Spinal cord (tissue), 9 donors: ENCODE measurements at regions not wholly inside any gene's neighbourhood (a gene's known extent, or its start where the extent isn't known, plus 50 kb on each side); places are given as distances from the start of the nearest gene placed in this dataset.

Experiments
- DNase-seq, 6 donors: peaks; one replicate each; pipeline versions ENCODE4 v3.0.0 to v3.0.0-alpha.2; 2013 to 2015; ENCODE audit warnings: low spot score in 6 of 6, low read depth in 4 of 6
- H3K27ac ChIP-seq: one replicate; pipeline ENCODE4 v1.5.1; 2013; ENCODE audit warnings: low read depth, low read length, control low read depth
- H3K27me3 ChIP-seq: one replicate; pipeline ENCODE4 v1.6.1; 2013; ENCODE audit warnings: low read length; ENCODE audit not compliant: control insufficient read depth, insufficient read depth
- H3K36me3 ChIP-seq: one replicate; pipeline ENCODE4 v1.6.1; 2013; ENCODE audit warnings: low read length; ENCODE audit not compliant: control insufficient read depth, insufficient read depth
- H3K4me1 ChIP-seq: one replicate; pipeline ENCODE4 v1.6.1; 2013; ENCODE audit warnings: low read length; ENCODE audit not compliant: control insufficient read depth, insufficient read depth
- H3K4me3 ChIP-seq: one replicate; pipeline ENCODE4 v1.5.1; 2013; ENCODE audit warnings: low read depth, low read length, control low read depth
- H3K9me3 ChIP-seq: one replicate; pipeline ENCODE4 v1.6.1; 2013; ENCODE audit warnings: low read length; ENCODE audit not compliant: control insufficient read depth, insufficient read depth
- WGBS: methylation state at CpG from one replicate; pipeline ENCODE4 v1.1.5; 2013; ENCODE audit warnings: missing lambda C conversion rate; ENCODE audit not compliant: insufficient coverage; 5-methylcytosine and 5-hydroxymethylcytosine counted together
- donor health status: healthy.

- Histone ChIP-seq H3K9me3 (no peaks in the 10 kb centered on the region), H3K4me3 (no peak overlapping the region), H3K36me3 (no peaks in the 10 kb centered on the region), H3K4me1 (no peaks in the 10 kb centered on the region), H3K27me3 (no peaks in the 10 kb centered on the region), H3K27ac (no peak overlapping the region)
- no peak for DNase-seq
- 92% methylated on average over 2 of the region's 4 CpGs for WGBS
Measured at GRCh38 chr21:25420831-25421230, 186.4 kb downstream of the MRPL39 start.

- H3K9me3 ChIP-seq, result no peaks in the 10 kb centered on the region
- H3K27ac ChIP-seq, result no peak overlapping the region
- no peak for DNase-seq
- no peak overlapping the region for H3K4me3 ChIP-seq
- no peaks in the 10 kb centered on the region for H3K4me1 ChIP-seq
- no CpG with 5 or more reads among the region's 2 CpGs for WGBS
- no peaks in the 10 kb centered on the region for H3K36me3 ChIP-seq
- H3K27me3 ChIP-seq, result no peaks in the 10 kb centered on the region
Measured at GRCh38 chr21:25416669-25417068, 190.6 kb downstream of the MRPL39 start.

GRCh38 chr21:25412100-25412499, 195.2 kb downstream of the MRPL39 start:
- Histone ChIP-seq H3K9me3 (no peaks in the 10 kb centered on the region), H3K36me3 (no peaks in the 10 kb centered on the region), H3K27me3 (no peaks in the 10 kb centered on the region), H3K4me3 (no peak overlapping the region), H3K27ac (no peak overlapping the region), H3K4me1 (no peaks in the 10 kb centered on the region)
- no peak for DNase-seq

GRCh38 chr21:25409978-25410377, 197.3 kb downstream of the MRPL39 start:
- Histone ChIP-seq H3K36me3 (no peaks in the 10 kb centered on the region), H3K4me1 (no peaks in the 10 kb centered on the region), H3K27me3 (no peaks in the 10 kb centered on the region), H3K4me3 (no peak overlapping the region), H3K27ac (no peak overlapping the region), H3K9me3 (no peaks in the 10 kb centered on the region)
- DNase-seq, result no peak

GRCh38 chr21:25408666-25409065, 198.6 kb downstream of the MRPL39 start:
- Histone ChIP-seq H3K4me1 (no peaks in the 10 kb centered on the region), H3K27ac (no peak overlapping the region), H3K36me3 (no peaks in the 10 kb centered on the region), H3K9me3 (no peaks in the 10 kb centered on the region), H3K4me3 (no peak overlapping the region), H3K27me3 (no peaks in the 10 kb centered on the region)
- DNase-seq, result no peak
- no CpG with 5 or more reads among the region's 5 CpGs for WGBS

GRCh38 chr21:25406887-25407579, 200.2 kb downstream of the MRPL39 start:
- Histone ChIP-seq H3K4me1 (no peaks in the 10 kb centered on the region), H3K27me3 (no peaks in the 10 kb centered on the region), H3K4me3 (no peak overlapping the region), H3K27ac (no peak overlapping the region), H3K36me3 (no peaks in the 10 kb centered on the region), H3K9me3 (no peaks in the 10 kb centered on the region)
- 83% methylated on average over 3 of the region's 4 CpGs for WGBS
- DNase-seq, result no peak

GRCh38 chr21:25405984-25406383, 201.3 kb downstream of the MRPL39 start:
- Histone ChIP-seq H3K4me1 (no peaks in the 10 kb centered on the region), H3K36me3 (no peaks in the 10 kb centered on the region), H3K4me3 (no peak overlapping the region), H3K27me3 (no peaks in the 10 kb centered on the region), H3K27ac (no peak overlapping the region), H3K9me3 (no peaks in the 10 kb centered on the region)
- no peak for DNase-seq

GRCh38 chr21:25402134-25402961, 204.9 kb downstream of the MRPL39 start:
- Histone ChIP-seq H3K4me3 (no peak overlapping the region), H3K4me1 (no peaks in the 10 kb centered on the region), H3K27ac (no peak overlapping the region), H3K27me3 (no peaks in the 10 kb centered on the region), H3K9me3 (no peaks in the 10 kb centered on the region), H3K36me3 (no peaks in the 10 kb centered on the region)
- DNase-seq, result no peak
- 78% methylated on average over 5 of the region's 7 CpGs for WGBS

- Histone ChIP-seq H3K27ac (no peak overlapping the region), H3K4me3 (no peak overlapping the region), H3K27me3 (no peaks in the 10 kb centered on the region), H3K9me3 (no peaks in the 10 kb centered on the region), H3K4me1 (no peaks in the 10 kb centered on the region), H3K36me3 (no peaks in the 10 kb centered on the region)
- DNase-seq, result no peak
- no CpG with 5 or more reads among the region's 1 CpG for WGBS
Measured at GRCh38 chr21:25400427-25400826, 206.9 kb downstream of the MRPL39 start.

- no peaks in the 10 kb centered on the region for H3K27me3 ChIP-seq
- no peaks in the 10 kb centered on the region for H3K4me1 ChIP-seq
- DNase-seq, result no peak
- no peak overlapping the region for H3K4me3 ChIP-seq
- H3K36me3 ChIP-seq, result no peaks in the 10 kb centered on the region
- no CpG with 5 or more reads among the region's 3 CpGs for WGBS
- no peak overlapping the region for H3K27ac ChIP-seq
- no peaks in the 10 kb centered on the region for H3K9me3 ChIP-seq
Measured at GRCh38 chr21:25398630-25399029, 208.7 kb downstream of the MRPL39 start.
